Tibial nerve (tissue), 3 donors: ENCODE measurements at regions not wholly inside any gene's neighbourhood (a gene's known extent, or its start where the extent isn't known, plus 50 kb on each side); places are given as distances from the start of the nearest gene placed in this dataset.

Experiments used
- POLR2A ChIP-seq, 2 donors: fragments of 450-650 bp; IDR thresholded peaks; one replicate each; pipeline ENCODE4 v1.6.1; 2017; ENCODE audit warnings: antibody characterized with exemption in 2 of 2, mild to moderate bottlenecking in 2 of 2, moderate library complexity in 2 of 2
- TF ChIP-seq, protein P1 (sequence below), 5 experiments: fragments of 200-600 bp in 3 of 5; fragments of 450-650 bp in 2 of 5; sonication (generic) in 3 of 5; IDR thresholded peaks; one replicate each; pipeline ENCODE4 v1.5.1; 2016 to 2019; ENCODE audit warnings: antibody characterized with exemption in 5 of 5, mild to moderate bottlenecking in 3 of 5, moderate library complexity in 2 of 5

DNA sequence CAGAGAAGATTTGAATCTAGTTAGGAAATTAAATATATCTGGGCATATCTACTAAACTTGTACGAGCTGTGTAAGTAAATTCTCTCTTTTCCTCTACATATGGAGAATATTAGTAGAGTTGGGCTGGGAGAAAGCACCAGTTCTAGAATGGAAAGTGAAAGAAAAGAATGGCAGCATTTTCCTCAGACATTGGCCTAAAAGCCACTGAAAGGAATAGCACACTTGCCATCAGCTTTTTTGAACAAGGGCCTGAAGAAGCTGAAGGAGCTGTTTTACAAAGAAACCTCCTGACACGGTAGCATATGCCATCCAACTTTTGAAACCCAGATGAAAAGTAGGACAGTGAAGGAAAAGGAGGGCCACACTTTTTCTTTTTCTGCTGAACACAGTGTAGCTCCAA is 1563.7 kb upstream of the TENM4 start:
- TF ChIP-seq, protein P1, sequence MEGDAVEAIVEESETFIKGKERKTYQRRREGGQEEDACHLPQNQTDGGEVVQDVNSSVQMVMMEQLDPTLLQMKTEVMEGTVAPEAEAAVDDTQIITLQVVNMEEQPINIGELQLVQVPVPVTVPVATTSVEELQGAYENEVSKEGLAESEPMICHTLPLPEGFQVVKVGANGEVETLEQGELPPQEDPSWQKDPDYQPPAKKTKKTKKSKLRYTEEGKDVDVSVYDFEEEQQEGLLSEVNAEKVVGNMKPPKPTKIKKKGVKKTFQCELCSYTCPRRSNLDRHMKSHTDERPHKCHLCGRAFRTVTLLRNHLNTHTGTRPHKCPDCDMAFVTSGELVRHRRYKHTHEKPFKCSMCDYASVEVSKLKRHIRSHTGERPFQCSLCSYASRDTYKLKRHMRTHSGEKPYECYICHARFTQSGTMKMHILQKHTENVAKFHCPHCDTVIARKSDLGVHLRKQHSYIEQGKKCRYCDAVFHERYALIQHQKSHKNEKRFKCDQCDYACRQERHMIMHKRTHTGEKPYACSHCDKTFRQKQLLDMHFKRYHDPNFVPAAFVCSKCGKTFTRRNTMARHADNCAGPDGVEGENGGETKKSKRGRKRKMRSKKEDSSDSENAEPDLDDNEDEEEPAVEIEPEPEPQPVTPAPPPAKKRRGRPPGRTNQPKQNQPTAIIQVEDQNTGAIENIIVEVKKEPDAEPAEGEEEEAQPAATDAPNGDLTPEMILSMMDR (IDR thresholded peaks at IDR 0.05), result no peak
- no peak for TF ChIP-seq POLR2A (IDR thresholded peaks at IDR 0.05)
